ENCODE measurements at regions not wholly inside any gene's neighbourhood (a gene's known extent, or its start where the extent isn't known, plus 50 kb on each side); places are given as distances from the start of the nearest gene placed in this dataset.

DNA sequence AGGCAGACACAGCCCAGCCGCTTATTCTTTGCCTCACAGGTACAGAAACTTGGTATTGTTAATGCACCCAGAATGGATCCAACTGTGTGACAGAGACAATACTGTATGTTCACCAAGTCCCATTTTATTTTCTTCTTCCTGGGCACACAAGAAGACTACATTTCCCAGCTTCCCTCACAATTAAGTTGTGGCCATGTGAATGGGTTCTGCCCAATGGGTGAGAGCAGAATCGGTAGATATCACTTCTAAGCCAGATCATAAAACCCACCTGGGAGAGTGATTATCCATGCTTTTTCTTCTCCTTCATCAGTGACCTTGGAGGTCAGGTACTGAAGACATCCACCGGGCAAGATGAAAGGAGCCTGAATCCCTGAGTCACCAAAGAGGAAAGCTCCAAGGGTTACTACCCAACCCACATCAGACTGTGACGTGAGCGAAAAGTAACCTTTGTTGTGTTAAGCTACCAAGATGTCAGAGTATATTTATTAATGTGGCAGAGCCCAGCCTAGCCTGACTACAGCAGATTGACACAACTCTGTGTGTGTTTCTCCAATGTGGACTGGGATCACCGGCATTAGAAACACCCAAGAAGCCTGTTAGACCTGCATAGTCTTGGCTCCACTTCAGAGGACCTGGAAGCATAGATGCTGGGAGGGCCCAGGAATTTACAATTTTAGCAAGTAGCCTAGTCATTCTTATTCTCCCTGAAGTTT is 79.1 kb upstream of the GRIK3 start:
- intact Hi-C loops (cut with micrococcal nuclease), result no loop called here
- no peak overlapping the region for H3K4me3 Mint-ChIP-seq
- no peak overlapping the region for H3K27ac Mint-ChIP-seq
- no peaks in the 10 kb centered on the region for H3K4me1 Mint-ChIP-seq (ENCODE audit: low read depth)
- H3K9me3 Mint-ChIP-seq, result no peaks in the 10 kb centered on the region
- H3K27me3 Mint-ChIP-seq, result no peaks in the 10 kb centered on the region
- no peaks in the 10 kb centered on the region for H3K36me3 Mint-ChIP-seq (ENCODE audit: low read depth)

DNA sequence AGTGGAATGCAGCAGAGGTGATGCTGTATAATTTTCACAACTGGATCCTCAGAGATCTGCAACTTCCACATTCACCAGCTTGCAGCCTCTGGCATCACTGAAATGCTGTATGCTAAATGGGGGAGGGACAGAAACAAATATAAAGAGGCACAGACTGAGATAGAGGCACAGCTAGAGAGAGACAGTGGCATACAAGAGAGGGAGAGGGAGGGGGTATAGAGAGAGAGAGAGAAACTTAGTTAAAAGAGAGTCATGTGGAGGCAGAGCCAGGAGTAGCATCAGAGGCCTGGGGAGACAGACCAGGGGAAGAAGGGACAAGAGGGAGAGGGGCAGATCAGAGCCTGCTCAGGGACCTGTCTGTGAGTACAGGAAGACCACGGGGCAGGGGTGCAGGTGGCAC is 84.5 kb upstream of the GRIK3 start:
- no peaks in the 10 kb centered on the region for H3K9me3 Mint-ChIP-seq
- H3K27ac Mint-ChIP-seq, result no peak overlapping the region
- intact Hi-C loops (cut with micrococcal nuclease), result no loop called here
- H3K27me3 Mint-ChIP-seq, result peaks cover 4% of the 10 kb centered on the region
- no peak overlapping the region for H3K4me3 Mint-ChIP-seq
- H3K4me1 Mint-ChIP-seq (ENCODE audit: low read depth), result no peaks in the 10 kb centered on the region
- H3K36me3 Mint-ChIP-seq (ENCODE audit: low read depth), result no peaks in the 10 kb centered on the region

DNA sequence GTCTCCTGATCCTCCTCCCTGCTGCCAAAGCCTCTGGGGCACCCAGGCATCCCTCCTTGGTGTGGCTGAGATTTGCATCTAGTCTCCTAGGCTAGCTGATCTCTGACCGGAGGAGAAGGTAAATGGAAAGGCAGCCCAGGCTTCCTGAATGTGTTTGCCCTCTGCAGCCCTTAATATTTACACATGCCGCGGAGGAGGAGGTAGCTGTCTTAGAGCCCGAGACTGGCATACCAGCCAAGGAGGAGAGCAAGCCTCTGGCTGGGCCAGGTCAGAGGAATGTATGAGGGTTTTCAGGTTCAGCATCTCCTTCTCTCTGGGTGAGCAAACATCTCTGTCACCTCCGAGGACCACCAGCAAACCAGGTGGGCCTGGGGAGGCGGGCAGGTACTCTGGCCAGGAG is 86.0 kb upstream of the GRIK3 start:
- Mint-ChIP-seq H3K9me3 (no peaks in the 10 kb centered on the region), H3K36me3 (ENCODE audit: low read depth) (no peaks in the 10 kb centered on the region), H3K4me3 (no peak overlapping the region), H3K27me3 (peaks cover 4% of the 10 kb centered on the region), H3K4me1 (ENCODE audit: low read depth) (no peaks in the 10 kb centered on the region), H3K27ac (no peak overlapping the region)
- intact Hi-C loops (cut with micrococcal nuclease), result no loop called here

DNA sequence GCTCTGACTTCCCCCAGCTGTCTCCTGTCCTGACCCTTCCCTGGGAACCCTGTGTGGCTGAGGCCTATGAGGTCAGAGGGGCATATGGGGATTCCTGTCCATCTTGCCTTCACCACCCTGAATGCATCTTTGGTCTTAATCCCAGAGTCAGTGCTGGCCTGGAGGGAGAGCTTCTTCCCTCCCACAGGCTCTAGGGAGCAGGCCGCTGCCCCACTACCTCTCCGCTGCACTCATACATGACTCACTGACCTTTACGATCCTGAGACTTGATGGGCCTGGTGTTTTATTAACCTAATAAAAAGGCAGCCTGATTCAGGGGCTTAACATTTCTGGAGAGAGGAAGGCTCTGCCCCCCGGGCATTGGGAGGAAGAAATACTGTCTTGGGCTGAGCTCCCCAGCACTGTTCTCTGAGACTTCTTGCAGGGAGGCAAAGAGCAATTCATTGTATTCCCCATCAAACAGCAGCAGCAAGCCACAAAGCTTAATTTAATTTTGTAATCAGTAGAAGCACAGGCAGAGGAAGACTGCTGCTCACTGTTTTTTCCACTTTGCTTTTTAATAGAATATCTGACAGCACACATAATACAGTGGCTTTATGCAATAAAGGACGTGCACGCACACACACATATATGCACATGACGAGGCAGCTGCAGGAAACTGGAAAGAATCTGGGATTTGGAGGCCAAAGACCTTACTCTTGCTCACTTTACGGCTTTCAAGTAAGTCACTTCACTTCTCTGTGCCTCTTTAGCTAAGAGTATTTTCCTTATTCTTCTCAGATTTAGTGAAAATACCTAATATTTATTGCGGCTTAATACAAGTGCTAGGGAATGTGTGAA is 89.2 kb upstream of the GRIK3 start:
- Mint-ChIP-seq H3K4me1 (ENCODE audit: low read depth) (no peaks in the 10 kb centered on the region), H3K36me3 (ENCODE audit: low read depth) (no peaks in the 10 kb centered on the region), H3K27ac (no peak overlapping the region), H3K9me3 (peaks cover 7% of the 10 kb centered on the region), H3K4me3 (no peak overlapping the region), H3K27me3 (peaks cover 5% of the 10 kb centered on the region)
- intact Hi-C loops (cut with micrococcal nuclease), result no loop called here

DNA sequence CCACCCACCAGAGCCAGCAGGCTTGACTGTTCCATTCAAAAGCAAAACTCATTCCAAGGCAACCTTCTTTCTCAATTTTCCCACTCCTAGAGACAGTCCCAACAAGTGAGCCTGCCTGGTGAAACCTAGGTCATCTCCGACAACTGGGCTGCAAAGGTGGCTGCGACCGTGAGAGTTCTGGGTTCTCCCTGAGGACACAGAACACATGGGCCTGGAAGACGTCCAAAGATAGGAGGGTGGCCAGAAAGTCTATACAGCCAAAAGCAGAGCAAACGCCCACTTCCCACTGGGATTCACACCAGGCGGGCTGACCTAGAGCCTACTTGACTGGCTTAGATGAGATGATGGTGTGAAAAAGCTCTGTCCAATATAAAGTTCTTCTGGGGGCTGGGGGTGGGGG is 90.2 kb upstream of the GRIK3 start:
- H3K36me3 Mint-ChIP-seq (ENCODE audit: low read depth), result no peaks in the 10 kb centered on the region
- peaks cover 8% of the 10 kb centered on the region for H3K9me3 Mint-ChIP-seq
- no peaks in the 10 kb centered on the region for H3K4me1 Mint-ChIP-seq (ENCODE audit: low read depth)
- peaks cover 4% of the 10 kb centered on the region for H3K27me3 Mint-ChIP-seq
- intact Hi-C loops (cut with micrococcal nuclease), result no loop called here
- H3K27ac Mint-ChIP-seq, result no peak overlapping the region
- no peak overlapping the region for H3K4me3 Mint-ChIP-seq

DNA sequence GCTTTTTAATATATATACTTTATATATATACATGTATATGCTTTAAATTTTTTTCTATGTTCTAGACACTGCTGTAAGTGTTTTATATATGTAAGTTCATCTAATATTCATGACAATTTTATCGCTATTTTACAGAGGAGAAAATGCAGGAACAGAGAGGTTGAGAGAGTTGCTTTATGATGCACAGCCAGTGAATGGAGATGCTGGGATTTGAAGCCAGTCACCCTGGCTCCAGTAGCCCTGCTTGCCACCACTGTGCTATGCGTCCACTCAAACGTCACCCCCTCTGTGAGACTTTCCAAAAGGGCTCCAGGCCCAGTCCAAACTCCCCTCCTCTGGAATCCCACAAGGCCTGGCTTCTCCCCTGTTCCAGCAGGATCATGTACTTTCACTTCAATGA is 91.0 kb upstream of the GRIK3 start:
- Mint-ChIP-seq H3K9me3 (peaks cover 8% of the 10 kb centered on the region), H3K36me3 (ENCODE audit: low read depth) (no peaks in the 10 kb centered on the region), H3K27ac (no peak overlapping the region), H3K4me1 (ENCODE audit: low read depth) (no peaks in the 10 kb centered on the region), H3K27me3 (peaks cover 4% of the 10 kb centered on the region), H3K4me3 (no peak overlapping the region)
- intact Hi-C loops (cut with micrococcal nuclease), result no loop called here

DNA sequence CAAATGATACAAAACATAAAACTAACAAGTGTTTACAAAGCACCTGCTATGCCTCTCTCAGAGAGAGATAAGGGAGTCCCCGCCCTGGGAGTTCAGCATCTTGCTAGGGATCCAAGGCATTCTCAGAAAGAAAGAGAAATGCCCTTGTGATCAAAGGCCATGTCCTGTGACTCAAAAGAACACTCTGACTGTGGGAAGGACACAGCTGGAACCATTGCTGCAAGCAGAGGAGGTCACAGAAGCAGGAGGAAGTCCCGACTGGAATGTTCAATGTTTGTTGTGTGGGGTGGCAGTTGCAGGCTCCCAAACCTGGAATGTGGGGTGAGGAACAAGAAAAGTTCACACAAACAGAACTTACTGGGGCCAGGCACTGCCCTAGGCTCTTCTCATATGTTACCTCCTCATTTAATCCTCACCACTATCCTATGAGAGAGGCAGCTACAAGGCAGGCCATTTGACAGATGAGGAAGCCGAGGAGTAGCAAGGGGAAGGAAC is 93.0 kb upstream of the GRIK3 start:
- peaks cover 16% of the 10 kb centered on the region for H3K9me3 Mint-ChIP-seq
- intact Hi-C loops (cut with micrococcal nuclease), result no loop called here
- no peak overlapping the region for H3K27ac Mint-ChIP-seq
- no peaks in the 10 kb centered on the region for H3K36me3 Mint-ChIP-seq (ENCODE audit: low read depth)
- H3K27me3 Mint-ChIP-seq, result peaks cover 1% of the 10 kb centered on the region
- H3K4me3 Mint-ChIP-seq, result no peak overlapping the region
- no peaks in the 10 kb centered on the region for H3K4me1 Mint-ChIP-seq (ENCODE audit: low read depth)

DNA sequence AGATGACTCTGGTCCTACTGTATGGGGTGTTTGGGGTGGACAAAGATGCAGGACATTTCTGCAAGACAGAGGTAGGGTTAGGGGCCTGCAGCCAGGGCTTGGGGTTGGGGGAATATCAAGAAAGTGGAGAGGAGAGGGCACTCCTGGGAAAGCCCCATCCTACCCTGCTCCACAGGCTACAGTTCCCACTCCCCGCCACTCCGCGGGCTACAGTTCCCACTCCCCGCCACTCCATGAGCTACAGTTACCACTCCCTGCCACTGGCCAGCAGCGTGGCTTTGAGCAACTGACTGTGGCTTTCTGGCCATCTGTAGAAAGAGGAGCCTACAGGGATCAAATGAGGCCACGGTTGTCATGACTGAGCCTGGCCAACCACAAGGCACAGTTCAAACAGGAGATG is 93.8 kb upstream of the GRIK3 start:
- no peaks in the 10 kb centered on the region for H3K4me1 Mint-ChIP-seq (ENCODE audit: low read depth)
- no peaks in the 10 kb centered on the region for H3K36me3 Mint-ChIP-seq (ENCODE audit: low read depth)
- H3K27ac Mint-ChIP-seq, result no peak overlapping the region
- no peak overlapping the region for H3K4me3 Mint-ChIP-seq
- peaks cover 1% of the 10 kb centered on the region for H3K27me3 Mint-ChIP-seq
- H3K9me3 Mint-ChIP-seq, result peaks cover 16% of the 10 kb centered on the region
- intact Hi-C loops (cut with micrococcal nuclease), result no loop called here

DNA sequence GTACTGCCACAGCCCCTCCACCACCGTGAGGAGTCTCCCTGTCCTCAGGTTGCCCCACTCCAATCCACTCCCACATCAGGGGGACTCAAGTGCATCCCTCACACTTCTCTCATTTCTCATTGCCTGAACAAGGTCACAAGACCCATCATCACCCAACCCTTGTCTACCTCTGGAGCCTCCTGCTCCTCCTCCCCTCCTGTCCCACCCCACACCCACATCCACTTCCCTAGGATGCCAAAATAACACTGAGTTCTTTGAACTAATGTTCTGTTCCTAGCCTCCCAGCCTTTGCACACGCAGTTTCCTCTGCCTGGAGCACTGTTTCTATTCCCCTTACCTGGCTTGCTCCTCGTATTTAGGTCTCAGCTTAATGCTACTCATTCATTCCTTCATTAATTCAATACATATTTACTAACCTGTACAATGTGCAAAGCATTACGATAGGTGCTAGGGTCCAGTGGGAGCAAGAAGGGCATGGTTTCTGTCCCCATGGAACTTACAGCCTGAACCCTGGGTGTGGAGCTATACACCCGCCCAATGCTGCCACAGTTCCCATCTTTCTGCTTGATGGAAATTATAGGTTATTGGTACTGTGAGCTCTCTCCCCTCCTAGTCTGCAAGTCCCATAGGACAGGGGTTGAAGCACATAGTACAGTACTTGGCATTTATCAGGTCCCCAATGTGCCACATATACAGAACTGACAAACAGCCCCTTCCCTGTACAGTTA is 96.1 kb upstream of the GRIK3 start:
- peaks cover 16% of the 10 kb centered on the region for H3K9me3 Mint-ChIP-seq
- H3K4me3 Mint-ChIP-seq, result no peak overlapping the region
- intact Hi-C loops (cut with micrococcal nuclease), result no loop called here
- H3K36me3 Mint-ChIP-seq (ENCODE audit: low read depth), result no peaks in the 10 kb centered on the region
- no peak overlapping the region for H3K27ac Mint-ChIP-seq
- H3K27me3 Mint-ChIP-seq, result peaks cover 1% of the 10 kb centered on the region
- no peaks in the 10 kb centered on the region for H3K4me1 Mint-ChIP-seq (ENCODE audit: low read depth)

DNA sequence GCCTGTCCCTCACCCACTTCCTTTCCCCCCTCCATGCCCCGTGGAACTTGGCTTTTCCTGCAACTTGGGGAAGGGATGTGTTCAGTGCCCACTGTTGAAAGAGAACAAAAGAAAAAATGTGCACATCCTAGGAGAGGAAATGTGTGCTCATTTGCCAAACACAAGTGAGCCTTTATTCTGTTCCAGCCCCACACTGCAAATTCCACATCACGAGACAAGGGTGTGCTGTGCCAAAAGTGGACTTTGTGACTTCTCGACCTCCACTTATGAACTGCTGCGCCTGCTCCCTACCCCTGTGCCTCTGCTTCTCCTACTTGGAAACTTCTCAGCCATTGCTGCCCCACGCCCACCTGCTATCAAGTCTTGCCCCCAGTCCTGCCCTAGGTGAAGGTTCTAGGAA is 97.0 kb upstream of the GRIK3 start:
- no peak overlapping the region for H3K27ac Mint-ChIP-seq
- intact Hi-C loops (cut with micrococcal nuclease), result no loop called here
- H3K4me3 Mint-ChIP-seq, result no peak overlapping the region
- H3K27me3 Mint-ChIP-seq, result peaks cover 1% of the 10 kb centered on the region
- H3K4me1 Mint-ChIP-seq (ENCODE audit: low read depth), result no peaks in the 10 kb centered on the region
- no peaks in the 10 kb centered on the region for H3K36me3 Mint-ChIP-seq (ENCODE audit: low read depth)
- H3K9me3 Mint-ChIP-seq, result peaks cover 16% of the 10 kb centered on the region

DNA sequence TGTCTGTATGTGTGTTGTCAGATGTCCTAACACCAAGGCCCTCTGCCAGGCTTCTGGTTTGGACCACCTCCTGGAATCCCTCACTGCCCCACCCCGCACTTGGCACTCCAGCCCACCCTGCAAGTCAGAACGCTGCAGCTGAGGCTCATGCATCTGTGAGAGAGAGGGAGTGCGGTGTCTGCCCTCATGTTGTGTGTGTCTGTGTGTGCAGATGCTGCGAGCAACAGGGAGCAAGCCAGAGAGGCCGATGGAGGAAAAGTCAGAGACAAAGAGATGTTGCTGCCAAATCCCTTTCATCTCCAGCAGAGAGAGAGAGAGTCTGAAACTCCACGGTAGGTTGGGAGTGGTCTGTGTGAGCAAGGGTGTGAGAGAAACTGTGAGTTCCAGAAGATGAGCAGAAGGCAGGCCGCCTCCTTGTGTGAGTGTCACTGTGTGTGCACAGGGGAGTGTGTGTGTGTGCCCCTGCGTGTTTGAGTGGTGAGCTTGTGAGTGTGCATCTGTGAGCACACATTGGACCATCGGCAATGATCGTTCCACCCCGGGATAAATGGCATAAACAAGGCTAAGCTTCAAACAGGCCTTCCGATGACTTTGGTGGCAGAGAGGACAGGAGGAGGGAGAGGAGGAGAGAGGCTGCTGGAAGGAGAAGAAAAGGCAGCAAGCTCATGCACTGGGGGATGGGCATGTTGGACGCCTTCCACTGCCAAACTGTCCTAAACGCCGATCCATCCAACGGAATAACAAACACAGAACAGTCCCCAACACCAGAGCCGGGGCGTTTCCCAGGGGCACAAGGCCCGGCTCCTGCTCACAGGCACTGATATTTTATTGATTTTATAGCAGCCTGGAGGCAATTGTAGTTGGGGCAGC is 99.2 kb upstream of the GRIK3 start:
- Mint-ChIP-seq H3K4me1 (ENCODE audit: low read depth) (no peaks in the 10 kb centered on the region), H3K36me3 (ENCODE audit: low read depth) (no peaks in the 10 kb centered on the region), H3K27me3 (no peaks in the 10 kb centered on the region), H3K27ac (no peak overlapping the region), H3K4me3 (no peak overlapping the region), H3K9me3 (peaks cover 9% of the 10 kb centered on the region)
- intact Hi-C loops (cut with micrococcal nuclease), result no loop called here

DNA sequence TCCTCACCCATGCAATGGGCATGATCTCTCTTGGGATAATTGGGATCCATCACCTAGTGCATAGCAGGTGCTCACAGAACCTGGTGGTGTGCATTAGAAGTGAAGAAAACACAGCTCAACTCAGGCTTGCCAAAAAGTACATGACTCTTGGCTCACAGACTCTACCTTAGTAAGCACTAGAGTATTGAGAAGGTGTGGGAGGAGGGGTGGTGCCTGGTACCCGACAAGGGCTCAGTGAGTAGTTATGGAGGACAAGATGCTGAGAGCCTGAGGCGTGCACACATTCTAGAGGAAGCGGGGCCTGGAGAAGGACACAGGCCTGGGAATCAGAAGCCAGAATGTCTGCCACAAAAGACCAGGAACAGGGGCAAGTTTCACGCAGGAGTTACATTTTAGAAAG is 100.3 kb upstream of the GRIK3 start:
- Mint-ChIP-seq H3K27me3 (no peaks in the 10 kb centered on the region), H3K36me3 (ENCODE audit: low read depth) (no peaks in the 10 kb centered on the region), H3K9me3 (peaks cover 8% of the 10 kb centered on the region), H3K27ac (no peak overlapping the region), H3K4me1 (ENCODE audit: low read depth) (no peaks in the 10 kb centered on the region), H3K4me3 (no peak overlapping the region)
- intact Hi-C loops (cut with micrococcal nuclease), result no loop called here

DNA sequence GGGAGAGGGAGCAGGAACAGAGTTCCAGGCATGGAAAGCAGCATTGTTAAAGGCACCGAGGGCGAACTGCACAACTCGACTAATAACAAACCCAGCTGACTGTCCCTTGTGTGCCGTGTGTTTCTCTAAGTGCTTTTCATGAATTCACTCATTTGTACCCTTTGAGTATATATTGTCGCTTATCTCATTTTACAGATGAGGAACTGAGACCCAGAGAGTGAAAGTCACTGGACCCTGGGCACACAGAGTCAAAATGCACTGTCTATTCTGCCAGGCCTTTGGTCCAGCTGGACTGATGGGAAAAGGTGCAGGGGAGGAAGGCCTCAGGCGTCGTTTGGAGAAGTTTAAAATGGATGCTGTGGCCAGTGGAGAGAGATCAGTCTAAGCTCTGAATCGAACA is 100.7 kb upstream of the GRIK3 start:
- Mint-ChIP-seq H3K27me3 (no peaks in the 10 kb centered on the region), H3K9me3 (peaks cover 8% of the 10 kb centered on the region), H3K27ac (no peak overlapping the region), H3K4me1 (ENCODE audit: low read depth) (no peaks in the 10 kb centered on the region), H3K4me3 (no peak overlapping the region), H3K36me3 (ENCODE audit: low read depth) (no peaks in the 10 kb centered on the region)
- intact Hi-C loops (cut with micrococcal nuclease), result no loop called here

Measured in dendritic cell treated with granulocyte-macrophage colony-stimulating factor and Interleukin-4, amounts not matched to agents 40 ng/mL and 50 ng/mL, for 4 days (primary cell).